ENCODE measurements at regions not wholly inside any gene's neighbourhood (a gene's known extent, or its start where the extent isn't known, plus 50 kb on each side); places are given as distances from the start of the nearest gene placed in this dataset.

DNA sequence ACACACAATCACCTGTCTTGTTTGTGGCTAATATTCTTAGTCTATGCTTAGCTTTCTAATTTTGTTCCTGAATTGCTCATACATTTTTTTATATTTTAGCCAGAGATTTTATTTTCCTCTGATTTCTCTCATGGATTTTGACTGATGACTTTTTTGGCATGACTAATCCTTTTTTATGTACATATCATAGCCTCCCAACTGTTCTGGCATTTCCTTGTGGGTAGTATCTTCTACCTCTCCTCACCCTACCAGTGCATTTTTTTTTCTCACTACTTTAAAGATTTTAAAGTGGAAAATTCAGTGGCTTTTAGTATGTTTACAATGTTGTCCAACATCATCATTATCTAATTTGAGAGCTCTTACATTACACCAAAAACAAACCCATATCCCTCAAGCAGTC lies 84.4 kb upstream of the TENM4 start:
- TF ChIP-seq CEBPB (IDR thresholded peaks at IDR 0.05) = no peak
- no peak for TF ChIP-seq FOXM1 (IDR thresholded peaks at IDR 0.05; ENCODE audit: borderline replicate concordance, low read depth)
- no peak for TF ChIP-seq EP300 (IDR thresholded peaks at IDR 0.05; ENCODE audit: borderline replicate concordance)
- TF ChIP-seq CREB1 (IDR thresholded peaks at IDR 0.05; ENCODE audit: low read depth) = no peak
- TF ChIP-seq USF1 (IDR thresholded peaks at IDR 0.05) = no peak
- TF ChIP-seq TCF12 (IDR thresholded peaks at IDR 0.05; ENCODE audit: low read depth) = no peak
- TF ChIP-seq TAF1 (IDR thresholded peaks at IDR 0.05; ENCODE audit: low read depth) = no peak
- no peak for TF ChIP-seq YY1 (IDR thresholded peaks at IDR 0.05; ENCODE audit: low read depth)
- TF ChIP-seq TEAD4 (IDR thresholded peaks at IDR 0.05) = no peak
- no peak for TF ChIP-seq EGR1 (IDR thresholded peaks at IDR 0.05)
- no peak for TF ChIP-seq NFIC (IDR thresholded peaks at IDR 0.05)
- TF ChIP-seq MAX (IDR thresholded peaks at IDR 0.05) = no peak
- TF ChIP-seq, protein P1, sequence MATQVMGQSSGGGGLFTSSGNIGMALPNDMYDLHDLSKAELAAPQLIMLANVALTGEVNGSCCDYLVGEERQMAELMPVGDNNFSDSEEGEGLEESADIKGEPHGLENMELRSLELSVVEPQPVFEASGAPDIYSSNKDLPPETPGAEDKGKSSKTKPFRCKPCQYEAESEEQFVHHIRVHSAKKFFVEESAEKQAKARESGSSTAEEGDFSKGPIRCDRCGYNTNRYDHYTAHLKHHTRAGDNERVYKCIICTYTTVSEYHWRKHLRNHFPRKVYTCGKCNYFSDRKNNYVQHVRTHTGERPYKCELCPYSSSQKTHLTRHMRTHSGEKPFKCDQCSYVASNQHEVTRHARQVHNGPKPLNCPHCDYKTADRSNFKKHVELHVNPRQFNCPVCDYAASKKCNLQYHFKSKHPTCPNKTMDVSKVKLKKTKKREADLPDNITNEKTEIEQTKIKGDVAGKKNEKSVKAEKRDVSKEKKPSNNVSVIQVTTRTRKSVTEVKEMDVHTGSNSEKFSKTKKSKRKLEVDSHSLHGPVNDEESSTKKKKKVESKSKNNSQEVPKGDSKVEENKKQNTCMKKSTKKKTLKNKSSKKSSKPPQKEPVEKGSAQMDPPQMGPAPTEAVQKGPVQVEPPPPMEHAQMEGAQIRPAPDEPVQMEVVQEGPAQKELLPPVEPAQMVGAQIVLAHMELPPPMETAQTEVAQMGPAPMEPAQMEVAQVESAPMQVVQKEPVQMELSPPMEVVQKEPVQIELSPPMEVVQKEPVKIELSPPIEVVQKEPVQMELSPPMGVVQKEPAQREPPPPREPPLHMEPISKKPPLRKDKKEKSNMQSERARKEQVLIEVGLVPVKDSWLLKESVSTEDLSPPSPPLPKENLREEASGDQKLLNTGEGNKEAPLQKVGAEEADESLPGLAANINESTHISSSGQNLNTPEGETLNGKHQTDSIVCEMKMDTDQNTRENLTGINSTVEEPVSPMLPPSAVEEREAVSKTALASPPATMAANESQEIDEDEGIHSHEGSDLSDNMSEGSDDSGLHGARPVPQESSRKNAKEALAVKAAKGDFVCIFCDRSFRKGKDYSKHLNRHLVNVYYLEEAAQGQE (IDR thresholded peaks at IDR 0.05; ENCODE audit: low read depth) = no peak
- no peak for TF ChIP-seq RAD21 (IDR thresholded peaks at IDR 0.05; ENCODE audit: low read depth)
- TF ChIP-seq ZBTB7A (IDR thresholded peaks at IDR 0.05; ENCODE audit: low read depth) = no peak

- TF ChIP-seq TEAD4 (IDR thresholded peaks at IDR 0.05) = no peak
- no peak for TF ChIP-seq FOXM1 (IDR thresholded peaks at IDR 0.05; ENCODE audit: borderline replicate concordance, low read depth)
- TF ChIP-seq YY1 (IDR thresholded peaks at IDR 0.05; ENCODE audit: low read depth) = no peak
Observed at GRCh38 chr11:79522626-79523025, 81.8 kb upstream of the TENM4 start.

GRCh38 chr11:79520086-79520485 lies 79.3 kb upstream of the TENM4 start:
- TF ChIP-seq TAF1 (IDR thresholded peaks at IDR 0.05; ENCODE audit: low read depth) (no peak), ZBTB7A (IDR thresholded peaks at IDR 0.05; ENCODE audit: low read depth) (no peak), YY1 (IDR thresholded peaks at IDR 0.05; ENCODE audit: low read depth) (no peak), EGR1 (IDR thresholded peaks at IDR 0.05) (no peak), TEAD4 (IDR thresholded peaks at IDR 0.05) (no peak), MAX (IDR thresholded peaks at IDR 0.05) (no peak), NFIC (IDR thresholded peaks at IDR 0.05) (no peak), CEBPB (IDR thresholded peaks at IDR 0.05) (no peak), RAD21 (IDR thresholded peaks at IDR 0.05; ENCODE audit: low read depth) (no peak), EP300 (IDR thresholded peaks at IDR 0.05; ENCODE audit: borderline replicate concordance) (no peak)
- TF ChIP-seq, protein P1 (IDR thresholded peaks at IDR 0.05; ENCODE audit: low read depth) = no peak

GRCh38 chr11:79515781-79516180 lies 75.0 kb upstream of the TENM4 start:
- TF ChIP-seq TEAD4 (IDR thresholded peaks at IDR 0.05) (no peak), MAX (IDR thresholded peaks at IDR 0.05) (no peak), EGR1 (IDR thresholded peaks at IDR 0.05) (no peak), ZBTB7A (IDR thresholded peaks at IDR 0.05; ENCODE audit: low read depth) (no peak), CEBPB (IDR thresholded peaks at IDR 0.05) (no peak), RAD21 (IDR thresholded peaks at IDR 0.05; ENCODE audit: low read depth) (no peak), TAF1 (IDR thresholded peaks at IDR 0.05; ENCODE audit: low read depth) (no peak), USF1 (IDR thresholded peaks at IDR 0.05) (no peak), YY1 (IDR thresholded peaks at IDR 0.05; ENCODE audit: low read depth) (no peak), FOXM1 (IDR thresholded peaks at IDR 0.05; ENCODE audit: borderline replicate concordance, low read depth) (no peak)

- TF ChIP-seq NFIC (IDR thresholded peaks at IDR 0.05) (no peak), USF1 (IDR thresholded peaks at IDR 0.05) (0 out of 2 replicates have a peak, but pooled peaks have one; percentile 46)
Observed at GRCh38 chr11:79514695-79515094, 73.9 kb upstream of the TENM4 start.

DNA sequence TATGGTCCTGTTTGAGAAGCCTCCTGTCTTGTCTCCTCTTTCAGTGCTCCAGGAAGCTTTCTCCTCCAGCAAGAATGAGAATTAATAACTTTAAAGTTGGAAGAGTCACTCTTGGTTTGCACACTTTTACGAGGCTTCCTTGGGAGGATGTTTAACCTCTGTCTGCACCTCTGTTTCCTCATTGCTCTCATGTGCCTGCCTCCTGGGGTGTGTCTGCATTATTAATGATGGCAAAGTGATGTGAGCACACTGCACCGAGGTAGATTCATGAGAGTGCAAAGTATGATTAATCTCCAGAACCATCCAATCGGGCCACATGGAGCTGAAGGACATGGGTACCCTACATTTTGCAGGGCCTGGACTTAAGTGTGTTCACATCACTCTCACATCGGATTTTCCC lies 73.5 kb upstream of the TENM4 start:
- TF ChIP-seq YY1 (IDR thresholded peaks at IDR 0.05; ENCODE audit: low read depth) (no peak), NFIC (IDR thresholded peaks at IDR 0.05) (no peak), TCF12 (IDR thresholded peaks at IDR 0.05; ENCODE audit: low read depth) (no peak), ZBTB7A (IDR thresholded peaks at IDR 0.05; ENCODE audit: low read depth) (no peak), MAX (IDR thresholded peaks at IDR 0.05) (no peak), CEBPB (IDR thresholded peaks at IDR 0.05) (no peak), TEAD4 (IDR thresholded peaks at IDR 0.05) (no peak), CREB1 (IDR thresholded peaks at IDR 0.05; ENCODE audit: low read depth) (no peak), FOXM1 (IDR thresholded peaks at IDR 0.05; ENCODE audit: borderline replicate concordance, low read depth) (no peak)
- TF ChIP-seq, protein P1 (IDR thresholded peaks at IDR 0.05; ENCODE audit: low read depth) = no peak

Measured in Ishikawa (cell line).